GM12878 (cell line): ENCODE measurements at regions not wholly inside any gene's neighbourhood (a gene's known extent, or its start where the extent isn't known, plus 50 kb on each side); places are given as distances from the start of the nearest gene placed in this dataset.

ENCODE experiments used
- ATAC-seq: fragments of 200-7000 bp; cut with Tn5 transposase; 3 replicates; pipeline ENCODE4 v1.9.1; 2020; ENCODE audit warnings: mild to moderate bottlenecking, moderate library complexity
- BruUV-seq: library from RNA; stranded (reverse); fragments of 400-500 nt; replicated peaks from 2 replicates; lab custom pipeline; 2021; lab: Mats Ljungman, UMichigan
- CTCF ChIA-PET: fragments of 300-600 bp; sonication (Branson Sonifier 250); formaldehyde crosslinking; extraction: SDS; loops from one replicate; lab custom pipeline; 2021; ENCODE audit warnings: inconsistent platforms; lab: Yijun Ruan, JAX
- POLR2A ChIA-PET: fragments of 350-600 bp; formaldehyde crosslinking; extraction: SDS; loops from one replicate; lab custom pipeline; 2021; ENCODE audit warnings: inconsistent platforms; lab: Charles Lee
- RAD21 ChIA-PET: fragments of 300-600 bp; sonication (Branson Sonifier 250); formaldehyde crosslinking; loops from one replicate; lab custom pipeline; 2023; ENCODE audit warnings: antibody characterized with exemption; ENCODE audit not compliant: unreplicated experiment; lab: Charles Lee
- SMC1A ChIA-PET: fragments of 300-600 bp; sonication (Branson Sonifier 250); formaldehyde crosslinking; loops from one replicate; lab custom pipeline; 2023; ENCODE audit not compliant: unreplicated experiment, uncharacterized antibody; lab: Charles Lee
- DNase-seq: peaks from one replicate; pipeline ENCODE4 v3.0.0-alpha.2; 2011; ENCODE audit warnings: low read depth, low spot score
- FAIRE-seq: peaks from 3 replicates; lab custom pipeline; 2011; peaks lifted over from hg19 to GRCh38; lab: Jason Lieb, UNC
- H2AFZ ChIP-seq: 2 replicates; pipeline ENCODE4 v1.6.0; 2011; ENCODE audit warnings: low read depth, low read length, control low read depth; ENCODE audit not compliant: control insufficient read depth
- H3K27ac ChIP-seq: 2 replicates; pipeline ENCODE4 v1.5.1; 2011; ENCODE audit warnings: control low read depth; ENCODE audit not compliant: control insufficient read depth, insufficient read depth
- H3K27me3 ChIP-seq, 2 experiments: replicated peaks in 1 of 2; 2 replicates each; pipeline versions ENCODE4 v1.6.0 to v1.6.1; 2011; ENCODE audit warnings: low read length in 1 of 2; ENCODE audit not compliant: control insufficient read depth in 2 of 2, insufficient read depth in 2 of 2
- H3K36me3 ChIP-seq, 2 experiments: 2 replicates each; pipeline ENCODE4 v1.5.1; 2011; ENCODE audit warnings: low read length in 1 of 2; ENCODE audit not compliant: control insufficient read depth in 2 of 2, insufficient read depth in 2 of 2
- H3K4me1 ChIP-seq: 2 replicates; pipeline ENCODE4 v1.6.1; 2011; ENCODE audit warnings: mild to moderate bottlenecking, low read length, moderate library complexity, mixed read lengths; ENCODE audit not compliant: control insufficient read depth, insufficient read depth
- H3K4me2 ChIP-seq: 2 replicates; pipeline ENCODE4 v1.6.0; 2011; ENCODE audit warnings: control low read depth; ENCODE audit not compliant: control insufficient read depth, insufficient read depth
- H3K4me3 ChIP-seq: fragments of 200-600 bp; sonication (generic); 2 replicates; pipeline ENCODE4 v1.5.1; 2016
- H3K79me2 ChIP-seq: 2 replicates; pipeline ENCODE4 v1.6.0; 2011; ENCODE audit warnings: low read length; ENCODE audit not compliant: control insufficient read depth, insufficient read depth
- H3K9ac ChIP-seq: 2 replicates; pipeline ENCODE4 v1.8.0; 2011; ENCODE audit warnings: low read length, control low read depth, mixed read lengths; ENCODE audit not compliant: control insufficient read depth, insufficient read depth
- H3K9me3 ChIP-seq: replicated peaks from 3 replicates; pipeline ENCODE4 v1.5.1; 2011; ENCODE audit warnings: mild to moderate bottlenecking, low read length; ENCODE audit not compliant: control insufficient read depth, insufficient read depth
- H4K20me1 ChIP-seq: 2 replicates; pipeline ENCODE4 v1.6.0; 2011; ENCODE audit not compliant: control insufficient read depth, insufficient read depth
- BHLHE40 ChIP-seq, 2 experiments: fragments of 450-650 bp in 1 of 2; IDR thresholded peaks; 2 replicates each; pipeline ENCODE4 v1.6.1; 2011 to 2017; ENCODE audit warnings: low read depth in 2 of 2, borderline replicate concordance in 1 of 2, improper control_type of control experiment in 1 of 2, low read length in 1 of 2, mild to moderate bottlenecking in 1 of 2
- EED ChIP-seq: sonication (generic); IDR thresholded peaks from 2 replicates; pipeline ENCODE4 v1.6.1; 2016; ENCODE audit warnings: antibody characterized with exemption, low read depth
- JUND ChIP-seq: IDR thresholded peaks from 2 replicates; pipeline ENCODE4 v1.6.1; 2012; ENCODE audit warnings: low read depth, mild to moderate bottlenecking, low read length, improper control_type of control experiment, moderate library complexity
- KAT2A ChIP-seq: conservative IDR thresholded peaks from 2 replicates; pipeline ENCODE4 v1.6.1; 2011; ENCODE audit warnings: low read depth, low read length; ENCODE audit not compliant: control insufficient read depth
- MEF2B ChIP-seq: fragments of 450-650 bp; IDR thresholded peaks from 2 replicates; pipeline ENCODE4 v1.6.1; 2018; ENCODE audit warnings: mild to moderate bottlenecking, moderate library complexity; ENCODE audit not compliant: partially characterized antibody, poor library complexity, severe bottlenecking
- MLLT1 ChIP-seq: fragments of 450-650 bp; IDR thresholded peaks from 2 replicates; pipeline ENCODE4 v1.6.1; 2016; ENCODE audit warnings: mild to moderate bottlenecking
- PBX3 ChIP-seq: IDR thresholded peaks from 2 replicates; pipeline ENCODE4 v1.6.1; 2011; ENCODE audit warnings: mild to moderate bottlenecking, low read depth, low read length, moderate library complexity; ENCODE audit not compliant: insufficient replicate concordance
- RAD21 ChIP-seq: IDR thresholded peaks from 2 replicates; pipeline ENCODE4 v1.6.1; 2011; ENCODE audit warnings: mild to moderate bottlenecking, low read depth, low read length, moderate library complexity; ENCODE audit not compliant: insufficient read depth
- SUPT20H ChIP-seq: IDR thresholded peaks from 2 replicates; pipeline ENCODE4 v1.6.1; 2011; ENCODE audit warnings: low read depth, mild to moderate bottlenecking, low read length, moderate library complexity, borderline replicate concordance; ENCODE audit not compliant: control insufficient read depth
- YY1 ChIP-seq: IDR thresholded peaks from 2 replicates; pipeline ENCODE4 v1.6.1; 2011; ENCODE audit warnings: low read depth, mild to moderate bottlenecking, low read length
- in situ Hi-C: fragments of 300-500 bp; cut with MboI; formaldehyde crosslinking; loops from 9 replicates; pipeline ENCODE4 v1.14.3; 2018; ENCODE audit warnings: mixed read lengths
- intact Hi-C: fragments of 100-400 bp; cut with micrococcal nuclease; formaldehyde crosslinking; loops from one replicate; pipeline ENCODE4 v1.14.2; 2022; ENCODE audit not compliant: unreplicated experiment
- TF ChIP-seq, protein P1 (sequence below): fragments of 450-650 bp; IDR thresholded peaks from 2 replicates; pipeline ENCODE4 v1.6.1; 2017; ENCODE audit warnings: mild to moderate bottlenecking, moderate library complexity
- TF ChIP-seq, protein P2 (sequence below): IDR thresholded peaks from 2 replicates; pipeline ENCODE4 v1.6.1; 2011; ENCODE audit warnings: borderline replicate concordance, low read depth, mild to moderate bottlenecking, moderate library complexity, low read length; ENCODE audit not compliant: insufficient read depth, poor library complexity, severe bottlenecking
- TF ChIP-seq, protein P3 (sequence below): fragments of 150-350 bp; IDR thresholded peaks from 2 replicates; pipeline ENCODE4 v1.6.1; 2014; ENCODE audit warnings: mild to moderate bottlenecking, low read depth, low read length

GRCh38 chr12:46884362-46884761, 58.6 kb upstream of the SLC38A4 start:
- H3K4me1 ChIP-seq = no peaks in the 10 kb centered on the region
- no peak overlapping the region for H2AFZ ChIP-seq
- ChIA-PET POLR2A (no interaction called here), CTCF (no interaction called here), SMC1A (no interaction called here), RAD21 (no interaction called here)
- H3K9ac ChIP-seq = no peak overlapping the region
- H3K27me3 ChIP-seq = no peaks in the 10 kb centered on the region
- H3K36me3 ChIP-seq = no peaks in the 10 kb centered on the region
- H3K4me2 ChIP-seq = no peak overlapping the region
- in situ Hi-C loops (no loop called here), intact Hi-C loops (no loop called here)
- no peaks in the 10 kb centered on the region for H4K20me1 ChIP-seq
- H3K9me3 ChIP-seq = no peaks in the 10 kb centered on the region
- H3K4me3 ChIP-seq = no peak overlapping the region
- H3K79me2 ChIP-seq = no peaks in the 10 kb centered on the region
- no peak overlapping the region for H3K27ac ChIP-seq
- no TSS peak for BruUV-seq
- FAIRE-seq = no peak
- DNase-seq = no peak
- ATAC-seq = no peak
- TF ChIP-seq RAD21 (no peak), YY1 (no peak), BHLHE40 (IDR thresholded peaks at IDR 0.05; ENCODE audit: borderline replicate concordance in 1 of 2, low read depth in 2 of 2, low read length in 1 of 2) (no peak), EED (no peak), JUND (no peak), SUPT20H (no peak), PBX3 (no peak), MEF2B (no peak), KAT2A (no peak), MLLT1 (no peak)
- TF ChIP-seq, protein P1, sequence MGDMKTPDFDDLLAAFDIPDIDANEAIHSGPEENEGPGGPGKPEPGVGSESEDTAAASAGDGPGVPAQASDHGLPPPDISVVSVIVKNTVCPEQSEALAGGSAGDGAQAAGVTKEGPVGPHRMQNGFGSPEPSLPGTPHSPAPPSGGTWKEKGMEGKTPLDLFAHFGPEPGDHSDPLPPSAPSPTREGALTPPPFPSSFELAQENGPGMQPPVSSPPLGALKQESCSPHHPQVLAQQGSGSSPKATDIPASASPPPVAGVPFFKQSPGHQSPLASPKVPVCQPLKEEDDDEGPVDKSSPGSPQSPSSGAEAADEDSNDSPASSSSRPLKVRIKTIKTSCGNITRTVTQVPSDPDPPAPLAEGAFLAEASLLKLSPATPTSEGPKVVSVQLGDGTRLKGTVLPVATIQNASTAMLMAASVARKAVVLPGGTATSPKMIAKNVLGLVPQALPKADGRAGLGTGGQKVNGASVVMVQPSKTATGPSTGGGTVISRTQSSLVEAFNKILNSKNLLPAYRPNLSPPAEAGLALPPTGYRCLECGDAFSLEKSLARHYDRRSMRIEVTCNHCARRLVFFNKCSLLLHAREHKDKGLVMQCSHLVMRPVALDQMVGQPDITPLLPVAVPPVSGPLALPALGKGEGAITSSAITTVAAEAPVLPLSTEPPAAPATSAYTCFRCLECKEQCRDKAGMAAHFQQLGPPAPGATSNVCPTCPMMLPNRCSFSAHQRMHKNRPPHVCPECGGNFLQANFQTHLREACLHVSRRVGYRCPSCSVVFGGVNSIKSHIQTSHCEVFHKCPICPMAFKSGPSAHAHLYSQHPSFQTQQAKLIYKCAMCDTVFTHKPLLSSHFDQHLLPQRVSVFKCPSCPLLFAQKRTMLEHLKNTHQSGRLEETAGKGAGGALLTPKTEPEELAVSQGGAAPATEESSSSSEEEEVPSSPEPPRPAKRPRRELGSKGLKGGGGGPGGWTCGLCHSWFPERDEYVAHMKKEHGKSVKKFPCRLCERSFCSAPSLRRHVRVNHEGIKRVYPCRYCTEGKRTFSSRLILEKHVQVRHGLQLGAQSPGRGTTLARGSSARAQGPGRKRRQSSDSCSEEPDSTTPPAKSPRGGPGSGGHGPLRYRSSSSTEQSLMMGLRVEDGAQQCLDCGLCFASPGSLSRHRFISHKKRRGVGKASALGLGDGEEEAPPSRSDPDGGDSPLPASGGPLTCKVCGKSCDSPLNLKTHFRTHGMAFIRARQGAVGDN = no peak
- TF ChIP-seq, protein P2, sequence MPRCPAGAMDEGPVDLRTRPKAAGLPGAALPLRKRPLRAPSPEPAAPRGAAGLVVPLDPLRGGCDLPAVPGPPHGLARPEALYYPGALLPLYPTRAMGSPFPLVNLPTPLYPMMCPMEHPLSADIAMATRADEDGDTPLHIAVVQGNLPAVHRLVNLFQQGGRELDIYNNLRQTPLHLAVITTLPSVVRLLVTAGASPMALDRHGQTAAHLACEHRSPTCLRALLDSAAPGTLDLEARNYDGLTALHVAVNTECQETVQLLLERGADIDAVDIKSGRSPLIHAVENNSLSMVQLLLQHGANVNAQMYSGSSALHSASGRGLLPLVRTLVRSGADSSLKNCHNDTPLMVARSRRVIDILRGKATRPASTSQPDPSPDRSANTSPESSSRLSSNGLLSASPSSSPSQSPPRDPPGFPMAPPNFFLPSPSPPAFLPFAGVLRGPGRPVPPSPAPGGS = no peak
- TF ChIP-seq, protein P3, sequence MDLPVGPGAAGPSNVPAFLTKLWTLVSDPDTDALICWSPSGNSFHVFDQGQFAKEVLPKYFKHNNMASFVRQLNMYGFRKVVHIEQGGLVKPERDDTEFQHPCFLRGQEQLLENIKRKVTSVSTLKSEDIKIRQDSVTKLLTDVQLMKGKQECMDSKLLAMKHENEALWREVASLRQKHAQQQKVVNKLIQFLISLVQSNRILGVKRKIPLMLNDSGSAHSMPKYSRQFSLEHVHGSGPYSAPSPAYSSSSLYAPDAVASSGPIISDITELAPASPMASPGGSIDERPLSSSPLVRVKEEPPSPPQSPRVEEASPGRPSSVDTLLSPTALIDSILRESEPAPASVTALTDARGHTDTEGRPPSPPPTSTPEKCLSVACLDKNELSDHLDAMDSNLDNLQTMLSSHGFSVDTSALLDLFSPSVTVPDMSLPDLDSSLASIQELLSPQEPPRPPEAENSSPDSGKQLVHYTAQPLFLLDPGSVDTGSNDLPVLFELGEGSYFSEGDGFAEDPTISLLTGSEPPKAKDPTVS = no peak
